SHP77 (cell line): ENCODE measurements at regions not wholly inside any gene's neighbourhood (a gene's known extent, or its start where the extent isn't known, plus 50 kb on each side); places are given as distances from the start of the nearest gene placed in this dataset.

Source experiments
- DNase-seq, 2 experiments: peaks; one replicate each; lab custom pipeline; 2025; lab: John Stamatoyannopoulos, UW

- no peak for DNase-seq
These were observed 666.9 kb upstream of the KLF4 start for GRCh38 chr9:108156270-108156998.

GRCh38 chr9:108153416-108153815 lies 663.8 kb upstream of the KLF4 start:
- no peak for DNase-seq

GRCh38 chr9:108150736-108151586 lies 661.4 kb upstream of the KLF4 start:
- no peak for DNase-seq

GRCh38 chr9:108149326-108149725 lies 659.8 kb upstream of the KLF4 start:
- DNase-seq: no peak

- DNase-seq: no peak
These were observed 653.1 kb upstream of the KLF4 start for GRCh38 chr9:108142504-108143201.

GRCh38 chr9:108142142-108142503 lies 652.6 kb upstream of the KLF4 start:
- no peak for DNase-seq

GRCh38 chr9:108139900-108140299 lies 650.3 kb upstream of the KLF4 start:
- no peak for DNase-seq

GRCh38 chr9:108138516-108138915 lies 648.9 kb upstream of the KLF4 start:
- no peak for DNase-seq

- DNase-seq: no peak
These were observed 647.1 kb upstream of the KLF4 start for GRCh38 chr9:108136656-108137055.

GRCh38 chr9:108134486-108135128 lies 645.0 kb upstream of the KLF4 start:
- DNase-seq: no peak

GRCh38 chr9:108133680-108134079 lies 644.1 kb upstream of the KLF4 start:
- DNase-seq: no peak

- no peak for DNase-seq
These were observed 643.5 kb upstream of the KLF4 start for GRCh38 chr9:108133101-108133500.

GRCh38 chr9:108130905-108131304 lies 641.3 kb upstream of the KLF4 start:
- no peak for DNase-seq

- no peak for DNase-seq
These were observed 636.1 kb upstream of the KLF4 start for GRCh38 chr9:108125625-108126024.

- no peak for DNase-seq
These were observed 630.1 kb upstream of the KLF4 start for GRCh38 chr9:108119530-108120113.

- no peak for DNase-seq
These were observed 628.2 kb upstream of the KLF4 start for GRCh38 chr9:108117795-108118194.

- no peak for DNase-seq
These were observed 627.7 kb upstream of the KLF4 start for GRCh38 chr9:108117306-108117705.

- DNase-seq: no peak
These were observed 624.0 kb upstream of the KLF4 start for GRCh38 chr9:108113596-108113995.

- no peak for DNase-seq
These were observed 620.5 kb upstream of the KLF4 start for GRCh38 chr9:108109927-108110690.

GRCh38 chr9:108108852-108109448 lies 619.4 kb upstream of the KLF4 start:
- DNase-seq: no peak
